Left lung (tissue), 4 donors: ENCODE measurements at regions not wholly inside any gene's neighbourhood (a gene's known extent, or its start where the extent isn't known, plus 50 kb on each side); places are given as distances from the start of the nearest gene placed in this dataset.
A peak's percentile ranks its signal among the peaks of the same experiment; 100 is the strongest.

Source experiments
- ATAC-seq: fragments of 200-7000 bp; cut with Tn5 transposase; one replicate; pipeline ENCODE4 v1.9.1; 2020; ENCODE audit warnings: moderate library complexity
- DNase-seq, 4 donors: peaks; one replicate each; pipeline ENCODE4 v3.0.0-alpha.2; 2013 to 2020
- H3K27ac ChIP-seq, 2 donors: fragments of 200-600 bp; sonication (generic) in 1 of 2; one replicate each; pipeline versions ENCODE4 v1.5.0 to v1.8.0; 2020 to 2021
- H3K27me3 ChIP-seq, 2 donors: fragments of 200-600 bp; sonication (generic) in 1 of 2; one replicate each; pipeline versions ENCODE4 v1.5.0 to v1.8.0; 2020 to 2021
- H3K36me3 ChIP-seq, 2 donors: fragments of 200-600 bp; sonication (generic) in 1 of 2; one replicate each; pipeline versions ENCODE4 v1.5.0 to v1.8.0; 2020 to 2021
- H3K4me1 ChIP-seq, 2 donors: fragments of 200-600 bp; one replicate each; pipeline ENCODE4 v1.8.0; 2021
- H3K4me3 ChIP-seq, 2 donors: fragments of 200-600 bp; sonication (generic) in 1 of 2; one replicate each; pipeline versions ENCODE4 v1.5.0 to v1.8.0; 2020 to 2021; ENCODE audit warnings: mild to moderate bottlenecking in 1 of 2
- H3K9me3 ChIP-seq, 2 donors: fragments of 200-600 bp; sonication (generic) in 1 of 2; one replicate each; pipeline versions ENCODE4 v1.5.0 to v1.8.0; 2020 to 2021
- CTCF ChIP-seq, 2 donors: fragments of 200-600 bp; sonication (generic) in 1 of 2; IDR thresholded peaks; one replicate each; pipeline versions ENCODE4 v1.5.0 to v1.8.0; 2021; ENCODE audit warnings: antibody characterized with exemption in 2 of 2
- intact Hi-C, 2 donors: fragments of 100-400 bp; cut with DNase I; formaldehyde crosslinking; loops; one replicate each; pipeline versions ENCODE4 v1.11.2 to v1.14.2; 2022
- donor health status: DM: no; HTN: yes; CAD: no.
- donor health status: DM: no; HTN: no; CAD: no.

GRCh38 chr12:124510301-124510970, 57.0 kb downstream of the NCOR2 start:
- H3K4me3 ChIP-seq = no peak overlapping the region
- intact Hi-C loops = no loop called here
- ATAC-seq = no peak
- no peak overlapping the region for H3K27ac ChIP-seq
- H3K27me3 ChIP-seq = no peaks in the 10 kb centered on the region
- H3K9me3 ChIP-seq = no peaks in the 10 kb centered on the region
- peaks cover 41 to 90% of the 10 kb centered on the region in 2 donors for H3K4me1 ChIP-seq
- no peak for DNase-seq
- H3K36me3 ChIP-seq = peaks cover 0 to 4% of the 10 kb centered on the region in 2 donors
- no peak for TF ChIP-seq CTCF (IDR thresholded peaks at IDR 0.05)

GRCh38 chr12:124509676-124510300, 57.6 kb downstream of the NCOR2 start:
- peaks cover 41 to 97% of the 10 kb centered on the region in 2 donors for H3K4me1 ChIP-seq
- peak overlapping the region; percentile 3 to 23 for H3K27ac ChIP-seq
- no peaks in the 10 kb centered on the region for H3K9me3 ChIP-seq
- intact Hi-C loops = no loop called here
- no peaks in the 10 kb centered on the region for H3K27me3 ChIP-seq
- TF ChIP-seq CTCF (IDR thresholded peaks at IDR 0.05) = no peak
- DNase-seq (no peak), ATAC-seq (no peak)
- peaks cover 0 to 4% of the 10 kb centered on the region in 2 donors for H3K36me3 ChIP-seq
- no peak overlapping the region for H3K4me3 ChIP-seq

GRCh38 chr12:124509300-124509675, 58.1 kb downstream of the NCOR2 start:
- H3K4me1 ChIP-seq = peaks cover 41 to 97% of the 10 kb centered on the region in 2 donors
- no peak overlapping the region for H3K4me3 ChIP-seq
- H3K9me3 ChIP-seq = no peaks in the 10 kb centered on the region
- TF ChIP-seq CTCF (IDR thresholded peaks at IDR 0.05) = no peak
- no peak for ATAC-seq
- DNase-seq = no peak
- no peaks in the 10 kb centered on the region for H3K27me3 ChIP-seq
- H3K27ac ChIP-seq = peak overlapping the region; percentile 3 to 23
- peaks cover 0 to 4% of the 10 kb centered on the region in 2 donors for H3K36me3 ChIP-seq
- intact Hi-C loops = no loop called here

- intact Hi-C loops = no loop called here
- H3K4me3 ChIP-seq = no peak overlapping the region
- no peak overlapping the region for H3K27ac ChIP-seq
- ATAC-seq (peak; percentile 1), DNase-seq (no peak)
- H3K9me3 ChIP-seq = no peaks in the 10 kb centered on the region
- no peak for TF ChIP-seq CTCF (IDR thresholded peaks at IDR 0.05)
- peaks cover 39 to 89% of the 10 kb centered on the region in 2 donors for H3K4me1 ChIP-seq
- peaks cover 0 to 4% of the 10 kb centered on the region in 2 donors for H3K36me3 ChIP-seq
- no peaks in the 10 kb centered on the region for H3K27me3 ChIP-seq
Observed at GRCh38 chr12:124508381-124509079, 58.9 kb downstream of the NCOR2 start.
